SH-SY5Y (cell line): ENCODE measurements at regions not wholly inside any gene's neighbourhood (a gene's known extent, or its start where the extent isn't known, plus 50 kb on each side); places are given as distances from the start of the nearest gene placed in this dataset.

ENCODE experiments used
- GATA2 ChIP-seq: IDR thresholded peaks from 2 replicates; pipeline ENCODE4 v1.6.1; 2011; ENCODE audit warnings: mild to moderate bottlenecking, low read depth, low read length
- GATA3 ChIP-seq: IDR thresholded peaks from 2 replicates; pipeline ENCODE4 v1.6.1; 2011; ENCODE audit warnings: low read depth, mild to moderate bottlenecking, low read length, moderate library complexity

GRCh38 chrX:39966176-39966575, 131.6 kb downstream of the BCOR start:
- no peak for TF ChIP-seq GATA2
- no peak for TF ChIP-seq GATA3
